ENCODE measurements at regions not wholly inside any gene's neighbourhood (a gene's known extent, or its start where the extent isn't known, plus 50 kb on each side); places are given as distances from the start of the nearest gene placed in this dataset.

GRCh38 chr19:29429021-29429420, 96.8 kb upstream of the VSTM2B start:
- DNase-seq (ENCODE audit: low read depth in 3 of 3) = no peak

- no peak for DNase-seq (ENCODE audit: low read depth in 3 of 3)
Measured at GRCh38 chr19:29429581-29429980, 96.2 kb upstream of the VSTM2B start.

- DNase-seq (ENCODE audit: low read depth in 3 of 3) = no peak
Measured at GRCh38 chr19:29431332-29431731, 94.5 kb upstream of the VSTM2B start.

- DNase-seq (ENCODE audit: low read depth in 3 of 3) = no peak
Measured at GRCh38 chr19:29432677-29433076, 93.1 kb upstream of the VSTM2B start.

GRCh38 chr19:29436591-29437103, 89.1 kb upstream of the VSTM2B start:
- no peak for DNase-seq (ENCODE audit: low read depth in 3 of 3)

GRCh38 chr19:29439021-29439420, 86.8 kb upstream of the VSTM2B start:
- no peak for DNase-seq (ENCODE audit: low read depth in 3 of 3)

GRCh38 chr19:29439688-29440550, 85.9 kb upstream of the VSTM2B start:
- no peak for DNase-seq (ENCODE audit: low read depth in 3 of 3)

- no peak for DNase-seq (ENCODE audit: low read depth in 3 of 3)
Measured at GRCh38 chr19:29442094-29442493, 83.7 kb upstream of the VSTM2B start.

GRCh38 chr19:29442910-29443309, 82.9 kb upstream of the VSTM2B start:
- DNase-seq (ENCODE audit: low read depth in 3 of 3) = no peak

- no peak for DNase-seq (ENCODE audit: low read depth in 3 of 3)
Measured at GRCh38 chr19:29445246-29445645, 80.5 kb upstream of the VSTM2B start.

GRCh38 chr19:29446361-29446760, 79.4 kb upstream of the VSTM2B start:
- DNase-seq (ENCODE audit: low read depth in 3 of 3) = no peak

- DNase-seq (ENCODE audit: low read depth in 3 of 3) = no peak
Measured at GRCh38 chr19:29448046-29448445, 77.7 kb upstream of the VSTM2B start.

- no peak for DNase-seq (ENCODE audit: low read depth in 3 of 3)
Measured at GRCh38 chr19:29449371-29449770, 76.4 kb upstream of the VSTM2B start.

GRCh38 chr19:29450306-29450705, 75.5 kb upstream of the VSTM2B start:
- DNase-seq (ENCODE audit: low read depth in 3 of 3) = no peak

- no peak for DNase-seq (ENCODE audit: low read depth in 3 of 3)
Measured at GRCh38 chr19:29450812-29451211, 75.0 kb upstream of the VSTM2B start.

- no peak for DNase-seq (ENCODE audit: low read depth in 3 of 3)
Measured at GRCh38 chr19:29454109-29454508, 71.7 kb upstream of the VSTM2B start.

GRCh38 chr19:29457413-29457812, 68.4 kb upstream of the VSTM2B start:
- no peak for DNase-seq (ENCODE audit: low read depth in 3 of 3)

- DNase-seq (ENCODE audit: low read depth in 3 of 3) = no peak
Measured at GRCh38 chr19:29467824-29468401, 57.9 kb upstream of the VSTM2B start.

GRCh38 chr19:29475469-29475868, 50.3 kb upstream of the VSTM2B start:
- DNase-seq (ENCODE audit: low read depth in 3 of 3) = no peak

Measured in stimulated activated CD4-positive, alpha-beta T cell treated with anti-CD3 and anti-CD28 coated beads, TNF-alpha, amount 100 ng/mL, for 48 hours (primary cell).